Activated T-cell treated with anti-CD3 and anti-CD28 coated beads for 4 hours (primary cell): ENCODE measurements at regions not wholly inside any gene's neighbourhood (a gene's known extent, or its start where the extent isn't known, plus 50 kb on each side); places are given as distances from the start of the nearest gene placed in this dataset.

ENCODE experiments used
- DNase-seq: peaks from one replicate; pipeline ENCODE4 v3.0.0-alpha.2; 2020

GRCh38 chr1:17933971-17934370, 173.6 kb upstream of the IGSF21 start:
- DNase-seq = no peak

GRCh38 chr1:17935230-17935629, 172.4 kb upstream of the IGSF21 start:
- no peak for DNase-seq

GRCh38 chr1:17941431-17942189, 166.0 kb upstream of the IGSF21 start:
- no peak for DNase-seq

- DNase-seq = no peak
Measured at GRCh38 chr1:17943506-17943905, 164.1 kb upstream of the IGSF21 start.

- DNase-seq = no peak
Measured at GRCh38 chr1:17944646-17945045, 163.0 kb upstream of the IGSF21 start.

GRCh38 chr1:17946434-17946833, 161.2 kb upstream of the IGSF21 start:
- no peak for DNase-seq

- DNase-seq = no peak
Measured at GRCh38 chr1:17948594-17948993, 159.0 kb upstream of the IGSF21 start.

GRCh38 chr1:17949511-17949910, 158.1 kb upstream of the IGSF21 start:
- no peak for DNase-seq

GRCh38 chr1:17950728-17951127, 156.9 kb upstream of the IGSF21 start:
- no peak for DNase-seq

- DNase-seq = no peak
Measured at GRCh38 chr1:17952506-17952905, 155.1 kb upstream of the IGSF21 start.

GRCh38 chr1:17953921-17954320, 153.7 kb upstream of the IGSF21 start:
- DNase-seq = no peak

- no peak for DNase-seq
Measured at GRCh38 chr1:17955302-17956285, 152.0 kb upstream of the IGSF21 start.

GRCh38 chr1:17957588-17958267, 149.9 kb upstream of the IGSF21 start:
- DNase-seq = no peak

GRCh38 chr1:17958704-17959103, 148.9 kb upstream of the IGSF21 start:
- no peak for DNase-seq

- DNase-seq = no peak
Measured at GRCh38 chr1:17963513-17963912, 144.1 kb upstream of the IGSF21 start.

GRCh38 chr1:17965515-17966100, 142.0 kb upstream of the IGSF21 start:
- no peak for DNase-seq

GRCh38 chr1:17966341-17966740, 141.3 kb upstream of the IGSF21 start:
- DNase-seq = no peak

- no peak for DNase-seq
Measured at GRCh38 chr1:17967623-17968255, 139.9 kb upstream of the IGSF21 start.

GRCh38 chr1:17970757-17971156, 136.8 kb upstream of the IGSF21 start:
- DNase-seq = no peak

- no peak for DNase-seq
Measured at GRCh38 chr1:17973694-17974093, 133.9 kb upstream of the IGSF21 start.

- DNase-seq = no peak
Measured at GRCh38 chr1:17976854-17977253, 130.7 kb upstream of the IGSF21 start.

GRCh38 chr1:17978016-17978415, 129.6 kb upstream of the IGSF21 start:
- no peak for DNase-seq
